GM23338 (cell line): ENCODE measurements at regions not wholly inside any gene's neighbourhood (a gene's known extent, or its start where the extent isn't known, plus 50 kb on each side); places are given as distances from the start of the nearest gene placed in this dataset.

Experiments
- ATAC-seq: fragments of 200-7000 bp; cut with Tn5 transposase; 3 replicates; pipeline ENCODE4 v1.9.1; 2020
- DNase-seq: peaks from one replicate; pipeline ENCODE4 v3.0.0-alpha.2; 2015; ENCODE audit warnings: low spot score
- H2AFZ ChIP-seq: fragments of 200-600 bp; sonication (generic); 2 replicates; pipeline ENCODE4 v1.8.0; 2016; ENCODE audit warnings: antibody characterized with exemption, mild to moderate bottlenecking, moderate library complexity
- H3F3A ChIP-seq: fragments of 200-600 bp; sonication (generic); replicated peaks from 2 replicates; pipeline ENCODE4 v1.8.0; 2017; ENCODE audit warnings: antibody characterized with exemption, mixed run types, low read depth
- H3K27ac ChIP-seq: fragments of 200-600 bp; sonication (generic); 2 replicates; pipeline ENCODE4 v1.6.1; 2016; ENCODE audit warnings: low read depth
- H3K27me3 ChIP-seq: fragments of 200-600 bp; sonication (generic); 2 replicates; pipeline ENCODE4 v1.8.0; 2016; ENCODE audit warnings: mild to moderate bottlenecking, mixed run types, moderate library complexity; ENCODE audit not compliant: insufficient read depth
- H3K36me3 ChIP-seq: fragments of 200-600 bp; sonication (generic); 2 replicates; pipeline ENCODE4 v1.8.0; 2016; ENCODE audit warnings: mild to moderate bottlenecking; ENCODE audit not compliant: insufficient read depth
- H3K4me1 ChIP-seq: fragments of 200-600 bp; sonication (generic); 2 replicates; pipeline ENCODE4 v1.8.0; 2016; ENCODE audit warnings: mild to moderate bottlenecking, moderate library complexity; ENCODE audit not compliant: insufficient read depth
- H3K4me2 ChIP-seq: fragments of 200-600 bp; sonication (generic); 2 replicates; pipeline ENCODE4 v1.7.1; 2017; ENCODE audit warnings: mixed run types
- H3K4me3 ChIP-seq: fragments of 200-600 bp; sonication (generic); 2 replicates; pipeline ENCODE4 v1.6.1; 2016; ENCODE audit warnings: mixed run types
- H3K79me2 ChIP-seq: fragments of 200-600 bp; sonication (generic); replicated peaks from 2 replicates; pipeline ENCODE4 v1.8.0; 2017; ENCODE audit warnings: mild to moderate bottlenecking; ENCODE audit not compliant: insufficient read depth
- H3K9me2 ChIP-seq: fragments of 200-600 bp; sonication (generic); 2 replicates; pipeline ENCODE4 v1.8.0; 2017; ENCODE audit not compliant: insufficient read depth
- H4K20me1 ChIP-seq: fragments of 200-600 bp; sonication (generic); replicated peaks from 2 replicates; pipeline ENCODE4 v1.8.0; 2017; ENCODE audit warnings: mild to moderate bottlenecking; ENCODE audit not compliant: insufficient read depth
- H3K27ac Mint-ChIP-seq: 2 replicates; pipeline ENCODE4 v1.8.0; 2020; ENCODE audit warnings: inconsistent platforms, mild to moderate bottlenecking, moderate library complexity, mixed read lengths
- H3K27me3 Mint-ChIP-seq: 3 replicates; pipeline ENCODE4 v1.8.0; 2022; ENCODE audit warnings: low read depth, mild to moderate bottlenecking, moderate library complexity, mixed read lengths, inconsistent platforms; ENCODE audit not compliant: insufficient read depth, poor library complexity
- H3K36me3 Mint-ChIP-seq: 3 replicates; pipeline ENCODE4 v1.8.0; 2021; ENCODE audit warnings: low read depth, mild to moderate bottlenecking, inconsistent platforms, moderate library complexity, mixed read lengths
- H3K4me1 Mint-ChIP-seq: 3 replicates; pipeline ENCODE4 v1.8.0; 2020; ENCODE audit warnings: mild to moderate bottlenecking, inconsistent platforms, mixed read lengths
- H3K4me3 Mint-ChIP-seq: 3 replicates; pipeline ENCODE4 v1.8.0; 2021; ENCODE audit warnings: moderate library complexity, mild to moderate bottlenecking, inconsistent platforms, mixed read lengths
- H3K9me3 Mint-ChIP-seq: 3 replicates; pipeline ENCODE4 v1.8.0; 2020; ENCODE audit warnings: moderate library complexity, mild to moderate bottlenecking, inconsistent platforms, mixed read lengths
- CREB1 ChIP-seq: fragments of 250-450 bp; sonication (Bioruptor Pico); IDR thresholded peaks from 2 replicates; pipeline ENCODE4 v1.5.0; 2020; ENCODE audit warnings: low read depth, mild to moderate bottlenecking, moderate library complexity
- CTCF ChIP-seq, 2 experiments: fragments of 200-600 bp in 1 of 2; sonication (generic) in 1 of 2; conservative IDR thresholded peaks; 2 replicates each; pipeline versions ENCODE4 v1.5.1 to v1.6.1; 2016 to 2017; ENCODE audit warnings: antibody characterized with exemption in 2 of 2, low read depth in 2 of 2, mild to moderate bottlenecking in 2 of 2, moderate library complexity in 1 of 2
- ETS1 ChIP-seq: IDR thresholded peaks from 2 replicates; pipeline ENCODE4 v1.6.1; 2016; ENCODE audit warnings: antibody characterized with exemption
- EZH2phosphoT487 ChIP-seq: fragments of 200-600 bp; sonication (generic); IDR thresholded peaks from one replicate; pipeline ENCODE4 v1.8.1; 2018; ENCODE audit warnings: antibody characterized with exemption; ENCODE audit not compliant: unreplicated experiment
- NANOG ChIP-seq: IDR thresholded peaks from 2 replicates; pipeline ENCODE4 v1.6.1; 2016; ENCODE audit warnings: antibody characterized with exemption, borderline replicate concordance
- REST ChIP-seq: IDR thresholded peaks from one replicate; pipeline ENCODE4 v1.6.1; 2018; ENCODE audit warnings: antibody characterized with exemption; ENCODE audit not compliant: unreplicated experiment
- STAT1 ChIP-seq: IDR thresholded peaks from one replicate; pipeline ENCODE4 v1.6.1; 2016; ENCODE audit warnings: antibody characterized with exemption; ENCODE audit not compliant: unreplicated experiment
- ZNF114 ChIP-seq: fragments of 250-450 bp; sonication (Bioruptor Pico); IDR thresholded peaks from 2 replicates; pipeline ENCODE4 v1.5.0; 2020; ENCODE audit warnings: mild to moderate bottlenecking, moderate library complexity
- ZNF331 ChIP-seq: fragments of 250-450 bp; sonication (Bioruptor Pico); IDR thresholded peaks from 2 replicates; pipeline ENCODE4 v1.5.0; 2020; ENCODE audit warnings: low read depth, mild to moderate bottlenecking, moderate library complexity
- ZNF462 ChIP-seq: fragments of 250-450 bp; sonication (Bioruptor Pico); IDR thresholded peaks from 2 replicates; pipeline ENCODE4 v1.5.0; 2020; ENCODE audit warnings: mild to moderate bottlenecking, moderate library complexity

GRCh38 chr5:133818869-133819600 is 149.4 kb downstream of the C5orf15 start (continued):
- no peak for TF ChIP-seq CTCF (conservative IDR thresholded peaks at IDR 0.05; ENCODE audit: low read depth in 2 of 2)
- no peak for TF ChIP-seq REST
- TF ChIP-seq CREB1 (CRISPR knock-in tag): no peak
- no peak for TF ChIP-seq ETS1
- no peak for TF ChIP-seq STAT1
- no peak for TF ChIP-seq ZNF114 (CRISPR knock-in tag)
- no peak for TF ChIP-seq ZNF331 (CRISPR knock-in tag)
- TF ChIP-seq NANOG: no peak
- no peak for TF ChIP-seq EZH2phosphoT487

GRCh38 chr5:133818031-133818431 is 150.4 kb downstream of the C5orf15 start:
- H3K36me3 Mint-ChIP-seq: no peaks in the 10 kb centered on the region
- no peak overlapping the region for H3K4me2 ChIP-seq
- H3F3A ChIP-seq: no peaks in the 10 kb centered on the region
- H3K4me3 ChIP-seq: no peak overlapping the region
- H3K9me3 Mint-ChIP-seq: no peaks in the 10 kb centered on the region
- H3K27ac Mint-ChIP-seq: no peak overlapping the region
- no peaks in the 10 kb centered on the region for H3K9me2 ChIP-seq
- H2AFZ ChIP-seq: no peak overlapping the region
- H3K79me2 ChIP-seq: no peaks in the 10 kb centered on the region
- ATAC-seq (no peak), DNase-seq (no peak)
- no peak overlapping the region for H3K4me3 Mint-ChIP-seq
- H3K27me3 Mint-ChIP-seq: peaks cover 6% of the 10 kb centered on the region
- no peaks in the 10 kb centered on the region for H4K20me1 ChIP-seq
- H3K4me1 Mint-ChIP-seq: peaks cover 2% of the 10 kb centered on the region; the same call in 2 of the 3 replicates
- H3K27ac ChIP-seq: no peak overlapping the region
- no peaks in the 10 kb centered on the region for H3K4me1 ChIP-seq
- H3K27me3 ChIP-seq: no peaks in the 10 kb centered on the region
- H3K36me3 ChIP-seq: no peaks in the 10 kb centered on the region
- TF ChIP-seq ZNF114 (CRISPR knock-in tag): no peak
- TF ChIP-seq CTCF (conservative IDR thresholded peaks at IDR 0.05; ENCODE audit: low read depth in 2 of 2): no peak
- TF ChIP-seq ZNF462: no peak
